T-helper 17 cell (primary cell): ENCODE measurements at regions not wholly inside any gene's neighbourhood (a gene's known extent, or its start where the extent isn't known, plus 50 kb on each side); places are given as distances from the start of the nearest gene placed in this dataset.
A peak's percentile ranks its signal among the peaks of the same experiment; 100 is the strongest.
"Not testable (repeated sequence)": the region's sequence is repeated elsewhere in the genome, so short reads cannot be mapped to it uniquely, and the experiment has no call there.

Experiments
- ATAC-seq: fragments of 150-1000 bp; cut with Tn5 transposase; 2 replicates; pipeline ENCODE4 v1.10.0; 2021; ENCODE audit warnings: mild to moderate bottlenecking, moderate library complexity
- DNase-seq, 3 donors: peaks; one replicate each; pipeline versions ENCODE4 v3.0.0 to v3.0.0-alpha.2; 2020 to 2021
- H3K9me3 ChIP-seq: one replicate; pipeline ENCODE4 v1.7.0; 2013; ENCODE audit warnings: low read length, mild to moderate bottlenecking; ENCODE audit not compliant: control insufficient read depth, poor library complexity, severe bottlenecking
- H3K27ac Mint-ChIP-seq: one replicate; pipeline ENCODE4 v1.8.0; 2022; ENCODE audit warnings: mild to moderate bottlenecking, moderate library complexity, mixed read lengths
- H3K27me3 Mint-ChIP-seq: one replicate; pipeline ENCODE4 v1.8.0; 2022; ENCODE audit warnings: mixed read lengths
- H3K36me3 Mint-ChIP-seq: one replicate; pipeline ENCODE4 v1.8.0; 2022; ENCODE audit warnings: low read depth, mixed read lengths
- H3K4me1 Mint-ChIP-seq: one replicate; pipeline ENCODE4 v1.8.0; 2022; ENCODE audit warnings: mild to moderate bottlenecking, mixed read lengths
- H3K4me3 Mint-ChIP-seq: one replicate; pipeline ENCODE4 v1.8.0; 2022; ENCODE audit warnings: mild to moderate bottlenecking, moderate library complexity, mixed read lengths

DNA sequence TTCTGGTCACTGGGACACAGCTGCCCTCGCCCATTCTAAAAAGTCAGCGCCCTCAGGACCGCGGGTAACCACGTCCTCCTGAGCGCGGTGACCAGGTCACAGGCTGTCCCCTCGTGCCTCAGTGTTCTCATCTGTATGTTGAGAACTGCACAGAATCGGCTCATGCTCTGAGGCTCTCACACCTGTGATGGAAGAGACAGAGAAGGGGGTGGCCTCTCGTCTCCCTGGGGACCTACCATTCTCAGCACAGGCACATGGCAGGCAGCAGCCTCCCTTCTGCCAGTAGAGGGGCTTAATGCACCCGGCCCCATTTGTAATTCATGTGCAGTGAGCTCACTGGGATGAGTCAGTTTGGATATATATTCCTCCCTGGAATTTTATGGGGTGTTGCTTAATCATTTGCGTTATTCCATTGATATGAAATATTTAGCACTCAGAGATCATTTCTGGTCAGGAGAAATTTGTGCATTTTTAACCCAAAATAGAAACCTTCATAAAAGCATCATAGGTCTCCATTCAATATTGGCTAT, 51.9 kb upstream of the ROPN1B start:
- not testable (repeated sequence) for H3K4me1 Mint-ChIP-seq, ATAC-seq, H3K36me3 Mint-ChIP-seq, DNase-seq, H3K27me3 Mint-ChIP-seq, H3K9me3 ChIP-seq
- Mint-ChIP-seq H3K4me3 (peak overlapping the region; percentile 91), H3K27ac (peak overlapping the region; percentile 81)

GRCh38 chr3:125918024-125918423, 51.0 kb upstream of the ROPN1B start:
- not testable (repeated sequence) for H3K4me1 Mint-ChIP-seq, H3K9me3 ChIP-seq, H3K4me3 Mint-ChIP-seq, DNase-seq, ATAC-seq, H3K27ac Mint-ChIP-seq, H3K27me3 Mint-ChIP-seq, H3K36me3 Mint-ChIP-seq

- H3K27ac Mint-ChIP-seq, H3K9me3 ChIP-seq, DNase-seq, H3K36me3 Mint-ChIP-seq, H3K4me3 Mint-ChIP-seq, H3K4me1 Mint-ChIP-seq, ATAC-seq, H3K27me3 Mint-ChIP-seq: not testable (repeated sequence)
Observed at GRCh38 chr3:125918451-125918850, 50.5 kb upstream of the ROPN1B start.

DNA sequence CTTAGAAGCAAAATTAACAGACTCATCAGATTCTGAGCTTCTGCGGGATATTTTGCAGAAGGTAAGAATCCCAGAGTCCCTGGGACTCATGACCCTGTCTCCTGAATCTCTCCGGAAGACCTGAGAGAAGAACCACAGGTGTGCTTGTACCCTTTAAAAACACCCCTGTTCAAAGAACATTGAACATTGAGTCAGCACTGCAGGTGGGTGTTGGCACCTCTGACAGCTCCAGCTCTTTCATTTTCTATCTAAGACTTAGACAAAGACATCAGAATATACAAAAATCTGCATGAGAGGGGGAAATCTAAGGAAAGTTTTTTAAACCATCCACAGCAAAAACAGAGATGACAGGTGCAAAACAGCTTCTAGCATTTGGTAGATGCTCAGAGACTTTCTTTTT, 50.1 kb upstream of the ROPN1B start:
- ATAC-seq, DNase-seq, H3K4me3 Mint-ChIP-seq, H3K27ac Mint-ChIP-seq, H3K36me3 Mint-ChIP-seq, H3K9me3 ChIP-seq, H3K4me1 Mint-ChIP-seq, H3K27me3 Mint-ChIP-seq: not testable (repeated sequence)
